RKO (cell line): ENCODE measurements at regions not wholly inside any gene's neighbourhood (a gene's known extent, or its start where the extent isn't known, plus 50 kb on each side); places are given as distances from the start of the nearest gene placed in this dataset.

Experiments
- DNase-seq: peaks from one replicate; pipeline ENCODE4 v3.0.0-alpha.2; 2016; ENCODE audit warnings: low spot score

DNA sequence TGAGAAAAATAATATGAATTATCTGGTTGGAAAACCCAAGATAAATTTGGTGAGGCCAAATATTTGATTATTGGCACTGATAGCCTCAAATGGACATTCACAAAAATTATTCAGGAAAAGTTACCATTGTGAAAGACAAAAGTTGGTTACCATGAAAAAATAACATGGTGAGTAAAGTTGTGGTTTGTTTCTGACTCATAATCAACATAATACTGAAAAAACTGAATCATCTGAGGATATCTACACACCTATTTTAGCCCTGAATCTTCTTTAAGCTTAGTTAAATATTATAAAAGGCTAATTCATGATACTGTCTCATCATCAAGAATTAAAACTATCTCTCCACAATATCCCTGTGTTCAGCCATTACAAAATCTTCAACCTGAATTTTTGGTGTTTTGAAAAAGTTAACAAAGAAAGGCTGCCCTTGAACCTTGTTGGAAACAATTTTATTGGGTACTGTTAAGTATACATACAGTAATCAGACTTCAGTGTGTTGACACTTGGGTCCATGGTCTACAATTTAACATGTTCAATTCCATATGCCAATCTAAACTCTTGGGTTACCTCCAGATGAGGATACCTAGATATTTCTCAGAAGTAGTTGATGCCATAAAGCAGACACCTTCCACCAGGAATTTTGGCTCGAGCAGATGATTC is 607.5 kb upstream of the SLC39A10 start:
- peak; percentile 33 for DNase-seq

DNA sequence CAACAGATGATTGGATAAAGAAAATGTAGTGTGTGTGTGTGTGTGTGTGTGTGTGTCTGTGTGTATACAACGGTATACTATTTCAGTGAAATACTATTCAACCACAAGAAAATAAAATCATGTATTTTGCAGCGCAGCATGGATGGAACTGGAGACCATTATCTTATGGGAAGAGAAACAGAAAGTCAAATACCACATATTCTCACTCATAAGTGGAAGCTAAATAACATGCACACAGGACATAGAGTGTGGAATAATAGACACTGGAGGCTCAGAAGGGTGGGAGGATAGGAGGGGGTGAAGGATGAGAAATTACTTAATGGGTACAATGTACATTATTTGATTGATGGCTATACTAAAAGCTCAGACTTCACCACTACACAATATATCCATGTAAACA is 609.1 kb upstream of the SLC39A10 start:
- DNase-seq = no peak

DNA sequence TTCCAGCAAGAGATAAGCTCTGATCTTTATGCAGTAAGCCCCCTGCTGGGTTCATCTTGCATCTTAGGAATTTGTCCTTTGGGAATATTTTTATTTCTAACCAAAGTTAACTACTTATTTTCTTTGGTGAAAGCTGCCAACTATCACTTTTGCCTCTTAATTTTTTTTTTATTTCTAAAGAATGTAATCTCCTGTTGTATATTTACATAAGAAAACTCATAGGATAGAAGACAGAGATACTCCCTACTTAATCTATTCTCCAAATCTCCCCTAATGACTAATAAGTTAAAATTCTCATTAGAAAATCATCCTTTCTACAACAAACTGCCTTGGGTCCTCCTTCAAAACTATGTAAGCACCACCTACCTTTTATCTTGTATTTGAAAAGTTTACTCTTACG is 612.2 kb upstream of the SLC39A10 start:
- no peak for DNase-seq

DNA sequence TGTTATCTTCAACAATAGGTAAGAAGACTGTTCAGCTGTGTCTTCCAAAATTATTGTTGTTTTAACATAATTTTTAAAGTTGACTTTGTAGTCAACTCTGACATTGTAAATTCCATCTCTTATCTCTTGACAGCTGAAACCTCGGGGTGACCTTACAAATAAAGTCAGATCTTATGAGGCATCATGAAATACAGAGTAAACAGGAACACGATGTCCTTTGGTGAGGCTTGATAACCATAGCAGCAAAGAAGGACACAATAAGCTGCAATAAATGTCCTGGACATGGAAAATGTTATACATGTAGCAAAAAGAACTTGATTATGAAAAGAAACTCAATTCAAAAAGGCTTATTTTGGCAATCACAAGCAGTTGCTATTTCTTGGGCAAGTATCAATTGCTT is 618.9 kb upstream of the SLC39A10 start:
- DNase-seq = no peak

DNA sequence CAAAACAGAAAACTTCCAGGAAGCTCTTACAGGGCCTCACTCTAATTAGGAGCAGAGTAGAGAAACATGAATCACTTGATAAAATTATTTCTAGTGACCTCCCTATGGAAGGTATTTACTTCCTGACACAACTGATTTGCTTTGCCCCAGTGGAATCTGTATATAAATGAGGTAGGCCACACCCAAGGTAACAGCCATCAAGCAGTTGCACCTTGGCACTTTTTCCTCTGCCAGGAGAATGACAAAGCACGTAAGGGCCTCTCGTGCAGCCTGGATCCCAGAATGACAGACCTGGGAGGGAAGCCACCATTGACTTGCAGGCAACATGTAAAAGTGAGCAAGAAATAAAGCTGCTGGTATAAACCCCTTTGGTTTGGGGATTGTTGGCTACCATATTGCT is 620.0 kb upstream of the SLC39A10 start:
- DNase-seq = no peak

DNA sequence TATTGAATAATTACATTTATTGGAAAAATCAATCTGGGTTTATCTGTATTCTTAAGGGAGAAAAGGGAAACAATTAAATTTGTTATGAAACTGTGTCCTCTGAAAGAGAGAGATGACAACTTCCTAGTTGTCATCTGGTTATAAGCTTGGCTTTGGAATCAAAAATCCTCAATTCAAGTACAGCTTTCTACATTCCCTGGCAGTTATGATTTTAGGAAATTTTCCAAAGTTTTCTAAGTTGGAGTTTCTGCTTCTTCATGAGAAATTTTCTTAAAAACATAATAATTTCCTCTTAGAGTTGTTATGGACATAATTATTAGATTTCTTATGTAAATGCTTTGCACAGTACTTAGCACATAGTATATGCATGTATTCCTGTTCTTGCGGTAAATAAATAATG is 625.6 kb upstream of the SLC39A10 start:
- no peak for DNase-seq

DNA sequence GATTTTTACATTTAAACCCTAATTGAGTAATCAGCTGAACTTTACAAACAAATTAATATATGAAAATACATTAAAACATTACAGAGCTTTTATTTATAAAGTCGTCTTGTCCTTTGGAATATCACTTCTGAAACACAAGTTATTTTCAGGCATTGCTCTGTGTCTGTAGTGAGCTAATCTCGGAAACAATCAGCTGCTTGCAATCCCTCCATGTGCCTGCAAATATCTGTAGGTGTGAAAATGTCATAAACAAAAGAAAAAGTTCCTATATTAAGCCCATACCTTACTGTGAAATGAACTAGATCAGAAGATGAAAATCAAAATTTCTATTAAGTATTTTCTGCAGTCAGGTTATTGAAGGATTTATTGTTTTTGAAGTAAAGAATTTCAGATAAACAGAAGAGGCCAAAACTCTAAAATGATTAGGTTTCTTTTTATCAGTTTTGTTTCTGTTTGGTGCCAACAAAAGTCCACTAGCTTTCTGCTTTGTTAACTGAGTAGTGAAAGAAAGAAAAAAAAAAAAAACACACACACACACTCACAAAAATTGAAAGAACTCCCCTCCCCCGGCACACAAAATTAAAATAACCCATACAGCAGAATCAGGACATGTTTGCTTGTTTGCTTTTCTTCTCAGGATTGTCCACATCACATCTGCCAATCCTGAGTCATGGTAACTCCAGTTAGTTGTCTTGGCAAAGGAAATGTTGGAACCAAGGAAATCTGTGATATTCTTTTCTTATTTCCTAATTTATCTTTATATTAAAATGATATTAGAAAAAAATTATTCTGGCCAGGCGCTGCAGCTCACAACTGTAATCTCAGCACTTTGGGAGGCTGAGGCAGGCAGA is 627.0 kb upstream of the SLC39A10 start:
- no peak for DNase-seq

DNA sequence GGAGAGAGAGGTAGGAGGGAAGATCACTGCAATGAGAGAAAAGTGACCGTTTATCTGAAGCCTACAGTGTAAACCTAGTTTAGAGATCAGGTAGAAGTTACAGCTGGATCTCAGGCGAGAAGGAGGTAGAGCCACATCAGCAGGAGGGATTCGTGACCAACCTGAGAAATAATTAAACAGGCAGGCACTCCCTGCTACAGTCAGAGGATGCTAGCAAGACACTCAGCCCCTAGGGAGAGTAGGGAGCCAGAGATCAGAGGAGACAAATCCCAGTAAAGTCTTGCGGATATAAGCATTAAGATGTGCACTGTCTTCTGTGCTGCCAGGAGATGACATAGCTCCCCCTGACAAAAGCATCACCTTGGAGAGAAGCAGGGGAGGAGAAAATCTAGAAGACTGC is 629.1 kb upstream of the SLC39A10 start:
- no peak for DNase-seq

DNA sequence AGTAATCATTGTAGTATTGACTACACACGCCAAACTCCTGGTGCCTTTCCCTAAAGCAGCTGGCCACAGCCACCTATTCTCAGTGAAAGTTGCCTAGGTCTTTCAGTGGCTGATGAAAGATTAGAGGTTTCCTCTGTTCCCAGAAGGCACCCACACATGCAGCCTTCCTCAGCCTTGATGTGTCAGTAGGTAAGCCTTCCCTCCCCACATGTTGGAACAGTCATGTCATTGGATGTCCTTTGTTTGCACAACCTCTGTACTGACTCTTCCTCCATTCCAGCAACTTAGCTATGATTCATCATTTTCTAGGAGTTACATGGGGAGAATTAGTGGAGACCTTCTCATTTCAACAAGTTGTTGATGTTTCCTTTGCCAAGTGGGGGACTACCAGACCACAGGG is 630.8 kb upstream of the SLC39A10 start:
- DNase-seq = peak; percentile 27

DNA sequence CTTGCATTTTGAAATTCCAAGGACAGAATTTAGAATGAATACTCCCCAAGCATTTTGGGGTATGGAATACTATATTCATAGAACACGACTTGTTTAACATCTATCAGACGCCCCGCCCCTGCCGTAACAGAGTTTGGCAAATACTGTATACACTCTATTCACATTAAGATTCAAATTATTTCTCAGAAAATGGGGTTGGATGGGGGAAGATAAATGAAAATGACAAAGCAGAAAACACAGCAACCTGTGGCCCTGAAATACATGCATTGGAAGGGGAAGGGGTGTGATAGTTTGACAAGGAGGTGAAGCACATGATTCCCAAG is 634.6 kb upstream of the SLC39A10 start:
- no peak for DNase-seq

DNA sequence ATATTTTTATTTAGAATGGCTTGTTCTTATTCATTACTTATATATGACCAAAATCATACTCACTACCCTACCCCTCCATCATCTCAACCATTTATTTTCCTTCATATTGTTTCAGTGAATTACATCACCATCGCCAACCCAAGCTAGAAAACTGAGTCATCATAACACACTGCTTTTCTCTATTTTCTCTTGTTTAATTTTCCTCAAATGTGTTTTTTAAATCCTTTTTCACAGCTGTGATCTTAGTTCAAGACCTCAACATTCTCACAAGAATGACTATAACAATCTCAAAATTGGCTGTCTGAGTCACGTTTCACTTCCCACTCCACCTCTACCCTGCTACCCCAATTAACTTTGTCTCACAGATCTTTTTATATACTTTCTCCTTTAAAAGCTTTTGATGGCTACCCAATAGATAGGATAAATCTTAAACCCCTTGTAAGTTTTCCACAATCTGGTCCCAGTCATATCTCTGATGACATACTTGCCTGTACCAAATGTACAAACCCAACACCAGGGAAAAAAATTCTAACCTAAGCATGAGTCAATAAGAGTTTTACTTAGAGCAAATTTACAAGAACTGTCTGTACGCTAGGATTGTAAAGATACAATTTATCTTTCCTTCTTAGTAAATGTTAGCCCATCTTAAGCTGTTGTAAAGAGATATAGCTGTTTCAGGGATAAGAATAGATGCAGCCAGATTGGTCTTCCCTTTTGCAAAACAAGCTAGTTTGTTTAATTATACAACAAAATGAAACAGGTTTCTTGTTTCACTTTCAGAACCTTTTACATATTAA is 635.1 kb upstream of the SLC39A10 start:
- no peak for DNase-seq

DNA sequence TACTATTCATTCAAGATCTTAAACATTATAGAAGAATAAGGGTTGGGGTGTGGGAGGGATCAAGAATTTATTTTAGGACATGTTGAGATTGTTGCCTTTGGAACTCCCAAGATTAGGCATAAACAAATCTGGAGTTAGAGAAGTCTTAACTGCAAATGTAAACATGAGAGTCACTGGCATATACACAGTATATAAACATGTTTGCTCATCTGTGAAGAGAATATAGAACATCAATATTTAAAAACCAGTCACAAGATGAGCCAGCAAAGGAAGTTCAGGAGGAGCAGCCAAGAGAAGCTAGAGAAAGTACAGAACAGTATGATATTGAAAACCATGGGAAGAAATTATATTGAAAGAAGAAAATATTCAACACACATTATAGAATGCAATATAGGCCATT is 638.6 kb upstream of the SLC39A10 start:
- no peak for DNase-seq

DNA sequence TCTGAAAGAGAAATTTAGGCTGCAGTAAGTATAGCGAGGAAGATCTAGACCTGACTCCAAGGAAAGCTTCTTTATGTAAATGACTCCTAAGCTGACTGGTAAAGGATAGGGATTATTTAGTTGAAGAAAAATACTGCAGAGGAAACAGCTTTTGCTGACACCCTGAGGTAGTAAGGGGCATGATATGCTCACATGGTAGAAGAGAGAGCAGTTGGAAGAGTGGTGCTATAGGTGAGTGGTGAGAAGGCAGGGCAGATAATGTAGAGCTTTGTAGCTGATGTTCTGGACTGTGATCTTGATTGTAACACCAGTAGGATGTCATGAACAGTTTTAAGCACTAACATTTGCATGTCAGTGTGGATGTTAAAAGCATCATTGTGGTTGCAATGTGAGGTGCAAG is 639.1 kb upstream of the SLC39A10 start:
- no peak for DNase-seq

DNA sequence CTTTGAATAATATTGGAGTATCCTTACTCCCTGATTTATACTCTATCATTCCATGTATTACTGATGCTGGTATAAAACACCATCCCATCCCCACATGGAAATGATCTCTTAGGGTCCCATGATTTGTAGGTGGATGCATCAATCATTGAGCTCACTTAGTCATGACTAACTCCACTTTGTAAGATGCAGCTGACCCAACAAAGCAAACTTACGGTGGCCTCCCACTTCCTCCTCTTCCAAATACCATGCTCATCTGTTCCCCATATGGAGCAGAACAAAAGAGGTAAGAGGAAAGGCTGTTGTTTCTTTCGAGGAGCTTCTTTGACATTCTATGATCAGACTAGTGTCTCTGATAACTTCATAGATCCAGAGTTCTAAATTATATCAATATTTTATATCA is 640.2 kb upstream of the SLC39A10 start:
- DNase-seq = no peak

DNA sequence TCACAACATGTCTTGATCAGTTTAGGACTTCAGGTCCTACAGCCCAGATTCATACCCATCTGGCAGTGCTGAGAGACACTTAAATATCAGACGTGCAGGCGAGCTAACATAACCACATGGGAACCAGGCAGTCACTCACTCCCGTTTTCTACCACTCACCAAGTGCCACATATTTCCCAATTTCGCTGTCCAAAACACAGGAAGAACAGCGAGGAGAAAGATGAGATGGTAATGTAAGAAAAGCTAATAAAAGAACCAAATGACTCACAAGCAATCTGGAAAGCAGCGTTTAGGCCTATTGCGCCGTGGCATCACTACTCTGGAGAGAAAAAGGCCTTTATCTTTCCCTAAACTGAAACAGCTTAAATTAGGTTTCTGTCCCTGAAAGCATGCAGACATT is 647.8 kb upstream of the SLC39A10 start:
- DNase-seq = no peak

DNA sequence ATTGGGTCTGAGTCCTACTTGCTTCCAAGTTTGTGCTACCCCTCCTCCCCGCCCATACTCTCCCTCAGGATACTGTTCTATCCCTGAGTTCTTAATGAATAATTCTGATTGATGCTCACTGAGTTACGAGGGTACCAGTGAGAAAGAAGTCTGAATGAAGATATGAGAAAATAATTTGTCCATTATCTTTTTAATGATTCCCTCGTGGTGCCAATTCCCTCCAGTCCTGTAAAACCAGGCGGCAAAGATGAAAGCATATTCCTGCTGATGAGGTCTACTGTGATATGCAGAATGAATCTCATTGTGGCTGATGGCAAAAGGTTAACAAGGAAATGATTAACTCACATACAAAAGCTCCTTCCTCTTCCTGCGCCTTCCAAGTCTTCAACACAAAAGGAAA is 650.2 kb upstream of the SLC39A10 start:
- DNase-seq = no peak

DNA sequence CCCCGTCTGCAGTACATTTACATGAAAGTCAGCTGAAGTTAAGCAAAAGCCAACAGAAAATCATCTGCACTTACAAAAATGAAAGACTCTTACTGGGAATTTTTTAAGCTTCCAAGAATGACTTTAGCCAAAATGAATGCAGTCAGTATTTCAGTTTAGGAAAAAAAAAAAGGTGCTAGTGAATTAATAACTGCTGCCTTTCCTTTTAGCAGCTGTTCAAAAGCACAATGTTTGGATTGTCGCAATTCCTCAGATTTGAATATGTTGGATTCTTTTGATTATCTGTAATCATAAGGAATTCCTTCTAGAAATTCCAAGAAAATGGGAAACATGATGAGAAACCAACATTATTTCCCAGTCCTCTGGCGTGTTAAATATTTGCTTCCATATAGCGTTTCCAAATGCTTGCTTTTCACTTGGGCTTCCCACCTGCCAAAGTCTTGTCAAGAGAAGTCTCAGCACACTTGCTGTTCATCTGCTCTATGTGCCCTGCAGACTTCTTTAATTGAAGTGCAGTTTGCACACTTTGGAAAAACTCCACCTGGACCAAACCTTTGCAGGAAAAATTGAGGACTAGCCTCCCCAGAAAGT is 653.0 kb upstream of the SLC39A10 start:
- DNase-seq = no peak

DNA sequence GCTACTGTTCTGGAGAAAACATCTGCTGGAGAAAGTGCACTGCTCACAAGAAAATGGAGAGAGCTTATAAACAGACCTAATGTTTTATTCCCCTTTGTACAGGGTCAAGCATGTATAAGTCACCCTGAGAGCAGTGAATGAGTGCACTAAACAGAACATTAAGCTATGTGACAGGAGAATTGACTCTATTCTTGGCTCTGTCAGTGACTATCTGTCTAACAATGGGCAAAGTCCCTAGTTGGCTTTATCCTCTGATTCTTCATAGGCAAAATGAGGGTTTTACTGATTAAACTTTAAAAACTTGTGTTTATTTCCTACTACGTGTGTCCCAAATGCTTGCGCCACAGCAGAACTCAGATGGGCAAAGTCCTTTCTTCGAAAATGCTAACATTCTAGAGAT is 655.1 kb upstream of the SLC39A10 start:
- no peak for DNase-seq

DNA sequence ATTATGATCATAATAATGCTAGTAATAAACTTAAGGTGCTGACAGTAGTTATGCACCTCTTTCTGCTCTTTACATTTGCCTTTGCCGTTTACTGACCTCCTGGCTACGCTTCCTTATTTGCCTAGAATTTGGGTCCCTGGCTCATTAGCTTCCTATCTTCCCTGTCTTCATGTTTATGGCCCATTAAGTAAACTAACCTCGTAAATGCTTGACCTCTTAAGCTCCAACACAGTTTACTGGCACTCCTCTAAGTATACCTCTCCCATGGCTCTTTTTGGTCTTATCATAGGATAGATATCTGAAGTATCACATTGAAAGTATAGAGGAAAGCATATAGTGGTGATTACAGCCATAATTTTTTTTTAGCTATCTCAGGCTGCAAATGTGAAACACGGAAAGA is 657.3 kb upstream of the SLC39A10 start:
- no peak for DNase-seq

DNA sequence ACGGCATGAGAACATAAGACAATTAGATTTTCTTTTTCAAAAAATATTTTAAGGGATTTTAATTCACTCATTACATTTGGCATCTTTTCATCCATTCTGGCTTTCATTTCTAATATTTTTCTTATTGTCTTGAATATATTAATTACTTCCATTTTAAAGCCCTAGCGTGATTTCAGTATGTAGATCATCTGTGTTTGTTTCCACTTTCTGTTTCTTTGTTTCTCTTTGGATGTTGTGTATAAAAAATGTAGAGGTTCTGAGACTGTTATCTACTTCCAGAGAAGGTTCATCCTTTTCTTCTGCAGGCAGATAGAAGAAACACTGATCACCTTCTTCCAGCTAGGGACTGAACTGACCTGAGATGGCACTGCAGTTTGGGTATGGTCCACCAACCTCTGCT is 664.4 kb upstream of the SLC39A10 start:
- no peak for DNase-seq

DNA sequence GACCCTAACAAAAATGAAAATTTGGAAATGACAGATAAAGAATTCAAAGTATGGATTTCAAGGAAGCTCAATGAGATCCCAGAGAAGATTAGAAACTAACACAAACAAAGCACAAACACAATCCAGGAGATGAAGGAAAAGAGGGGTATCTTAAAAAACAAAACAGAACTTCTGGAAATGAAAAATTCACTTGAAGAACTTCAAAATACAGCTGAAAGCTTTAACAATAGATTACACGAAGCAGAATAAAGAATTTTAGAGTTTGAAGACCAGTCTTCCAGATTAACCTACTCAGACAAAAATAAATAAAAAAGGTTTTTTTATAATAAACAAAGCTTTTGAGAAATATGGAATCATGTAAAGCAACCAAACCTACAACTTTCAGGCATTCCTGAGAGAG is 671.8 kb upstream of the SLC39A10 start:
- no peak for DNase-seq

DNA sequence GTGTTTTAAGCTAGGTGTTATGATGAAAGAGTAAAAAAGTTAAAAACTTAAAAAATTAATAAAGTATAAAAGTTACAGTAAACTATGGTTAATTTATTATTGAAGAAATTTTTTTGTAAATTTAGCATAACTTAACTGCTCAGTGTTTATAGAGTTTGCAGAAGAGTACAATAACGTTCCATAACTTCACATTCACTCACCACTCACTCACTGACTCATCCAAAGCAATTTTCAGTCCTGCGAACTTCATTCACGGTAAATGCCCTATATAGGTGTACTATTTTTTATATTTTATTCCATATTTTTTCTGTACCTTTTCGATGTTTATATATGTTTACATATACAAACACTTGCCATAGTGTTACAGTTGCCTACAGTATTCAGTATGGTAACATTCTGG is 694.8 kb upstream of the SLC39A10 start:
- no peak for DNase-seq

DNA sequence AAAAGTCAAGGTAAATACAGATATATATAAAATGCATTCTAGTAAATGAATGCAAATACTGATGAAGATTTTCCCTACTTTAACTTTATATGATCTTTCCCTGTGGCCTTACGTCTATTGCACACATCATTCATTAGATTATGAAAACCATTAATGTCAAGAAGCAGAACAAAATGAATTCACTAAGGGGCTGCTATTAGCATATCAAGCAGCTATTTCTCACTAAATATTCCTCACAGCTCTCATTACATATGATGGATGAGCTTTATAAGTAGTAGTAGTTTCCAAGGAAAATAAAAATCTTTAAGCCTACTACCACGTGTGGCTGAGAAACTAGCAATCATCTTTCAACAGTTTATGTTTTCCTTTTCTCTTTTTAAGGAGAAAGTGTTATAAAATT is 702.8 kb upstream of the SLC39A10 start:
- no peak for DNase-seq
